C4-2B (cell line): ENCODE measurements at regions not wholly inside any gene's neighbourhood (a gene's known extent, or its start where the extent isn't known, plus 50 kb on each side); places are given as distances from the start of the nearest gene placed in this dataset.

Experiments
- ZFX ChIP-seq: fragments of 450-650 bp; IDR thresholded peaks from 2 replicates; pipeline ENCODE4 v1.6.1; 2017
- TF ChIP-seq, protein P1 (sequence below): fragments of 450-650 bp; conservative IDR thresholded peaks from 2 replicates; pipeline ENCODE4 v1.5.1; 2017; ENCODE audit warnings: mild to moderate bottlenecking

DNA sequence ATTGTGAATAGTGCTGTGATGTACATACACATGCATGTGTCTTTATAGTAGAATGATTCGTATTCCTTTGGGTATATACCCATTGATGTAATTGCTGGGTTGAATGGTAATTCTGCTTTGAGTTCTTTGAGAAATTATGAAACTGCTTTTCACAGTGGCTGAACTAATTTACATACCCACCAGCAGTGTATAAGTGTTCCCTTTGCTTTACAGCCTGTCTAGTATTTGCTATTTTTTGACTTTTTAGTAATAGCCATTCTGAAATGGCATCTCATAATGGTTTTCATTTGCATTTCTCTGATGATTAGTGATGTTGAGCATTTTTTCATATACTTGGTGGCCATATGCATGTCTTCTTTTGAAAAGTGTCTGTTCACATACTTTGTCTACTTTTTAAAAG lies 54.5 kb upstream of the FAM78B start:
- TF ChIP-seq, protein P1, sequence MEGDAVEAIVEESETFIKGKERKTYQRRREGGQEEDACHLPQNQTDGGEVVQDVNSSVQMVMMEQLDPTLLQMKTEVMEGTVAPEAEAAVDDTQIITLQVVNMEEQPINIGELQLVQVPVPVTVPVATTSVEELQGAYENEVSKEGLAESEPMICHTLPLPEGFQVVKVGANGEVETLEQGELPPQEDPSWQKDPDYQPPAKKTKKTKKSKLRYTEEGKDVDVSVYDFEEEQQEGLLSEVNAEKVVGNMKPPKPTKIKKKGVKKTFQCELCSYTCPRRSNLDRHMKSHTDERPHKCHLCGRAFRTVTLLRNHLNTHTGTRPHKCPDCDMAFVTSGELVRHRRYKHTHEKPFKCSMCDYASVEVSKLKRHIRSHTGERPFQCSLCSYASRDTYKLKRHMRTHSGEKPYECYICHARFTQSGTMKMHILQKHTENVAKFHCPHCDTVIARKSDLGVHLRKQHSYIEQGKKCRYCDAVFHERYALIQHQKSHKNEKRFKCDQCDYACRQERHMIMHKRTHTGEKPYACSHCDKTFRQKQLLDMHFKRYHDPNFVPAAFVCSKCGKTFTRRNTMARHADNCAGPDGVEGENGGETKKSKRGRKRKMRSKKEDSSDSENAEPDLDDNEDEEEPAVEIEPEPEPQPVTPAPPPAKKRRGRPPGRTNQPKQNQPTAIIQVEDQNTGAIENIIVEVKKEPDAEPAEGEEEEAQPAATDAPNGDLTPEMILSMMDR = no peak
- no peak for TF ChIP-seq ZFX
